Nephron progenitor cell (in vitro differentiated cells): ENCODE measurements at regions not wholly inside any gene's neighbourhood (a gene's known extent, or its start where the extent isn't known, plus 50 kb on each side); places are given as distances from the start of the nearest gene placed in this dataset.

ENCODE experiments used
- DNase-seq: peaks from one replicate; pipeline ENCODE4 v3.0.0; 2021
- H3K27ac Mint-ChIP-seq: 2 replicates; pipeline ENCODE4 v1.8.0; 2021; ENCODE audit warnings: mild to moderate bottlenecking, moderate library complexity, mixed read lengths
- H3K27me3 Mint-ChIP-seq: 2 replicates; pipeline ENCODE4 v1.8.0; 2021; ENCODE audit warnings: mild to moderate bottlenecking, low read depth, mixed read lengths; ENCODE audit not compliant: poor library complexity
- H3K36me3 Mint-ChIP-seq: 2 replicates; pipeline ENCODE4 v1.8.0; 2021; ENCODE audit warnings: low read depth, mixed read lengths
- H3K4me1 Mint-ChIP-seq: 2 replicates; pipeline ENCODE4 v1.8.0; 2021; ENCODE audit warnings: mixed read lengths
- H3K4me3 Mint-ChIP-seq: 2 replicates; pipeline ENCODE4 v1.8.0; 2021; ENCODE audit warnings: mild to moderate bottlenecking, moderate library complexity, mixed read lengths
- H3K9me3 Mint-ChIP-seq: 2 replicates; pipeline ENCODE4 v1.8.0; 2021; ENCODE audit warnings: mild to moderate bottlenecking, moderate library complexity, mixed read lengths
- CTCF ChIP-seq: fragments of 200-600 bp; sonication (generic); IDR thresholded peaks from 2 replicates; pipeline ENCODE4 v1.5.0; 2021; ENCODE audit warnings: antibody characterized with exemption

GRCh38 chr5:155728857-155729683 is 597.9 kb upstream of the SGCD start:
- Mint-ChIP-seq H3K27ac (no peak overlapping the region), H3K4me1 (peaks cover 6% of the 10 kb centered on the region), H3K27me3 (peaks cover 95% of the 10 kb centered on the region), H3K9me3 (no peaks in the 10 kb centered on the region), H3K36me3 (no peaks in the 10 kb centered on the region), H3K4me3 (peak overlapping the region; percentile 67)
- no peak for TF ChIP-seq CTCF
- DNase-seq = peak; percentile 34

- DNase-seq = peak; percentile 10
Measured at GRCh38 chr5:155729684-155730059, 597.3 kb upstream of the SGCD start.

GRCh38 chr5:155732587-155733376 is 594.2 kb upstream of the SGCD start:
- H3K4me1 Mint-ChIP-seq = peaks cover 6% of the 10 kb centered on the region
- no peak for DNase-seq
- H3K27me3 Mint-ChIP-seq = peaks cover 89% of the 10 kb centered on the region
- no peak for TF ChIP-seq CTCF
- H3K36me3 Mint-ChIP-seq = no peaks in the 10 kb centered on the region
- H3K27ac Mint-ChIP-seq = no peak overlapping the region
- H3K9me3 Mint-ChIP-seq = no peaks in the 10 kb centered on the region
- no peak overlapping the region for H3K4me3 Mint-ChIP-seq

More at GRCh38 chr5:155729684-155730059, 597.3 kb upstream of the SGCD start:
- Mint-ChIP-seq H3K27me3 (peaks cover 96% of the 10 kb centered on the region), H3K9me3 (no peaks in the 10 kb centered on the region), H3K4me3 (no peak overlapping the region), H3K4me1 (peaks cover 6% of the 10 kb centered on the region), H3K36me3 (no peaks in the 10 kb centered on the region), H3K27ac (no peak overlapping the region)
- TF ChIP-seq CTCF = no peak

GRCh38 chr5:155733935-155734334 is 593.0 kb upstream of the SGCD start:
- no peaks in the 10 kb centered on the region for H3K36me3 Mint-ChIP-seq
- no peak for TF ChIP-seq CTCF
- H3K27me3 Mint-ChIP-seq = peaks cover 85% of the 10 kb centered on the region
- no peak overlapping the region for H3K27ac Mint-ChIP-seq
- peaks cover 5% of the 10 kb centered on the region for H3K4me1 Mint-ChIP-seq
- H3K4me3 Mint-ChIP-seq = no peak overlapping the region
- no peaks in the 10 kb centered on the region for H3K9me3 Mint-ChIP-seq
- no peak for DNase-seq

GRCh38 chr5:155735388-155735787 is 591.6 kb upstream of the SGCD start:
- H3K27ac Mint-ChIP-seq = no peak overlapping the region
- no peak overlapping the region for H3K4me3 Mint-ChIP-seq
- no peaks in the 10 kb centered on the region for H3K36me3 Mint-ChIP-seq
- H3K4me1 Mint-ChIP-seq = no peaks in the 10 kb centered on the region
- H3K9me3 Mint-ChIP-seq = no peaks in the 10 kb centered on the region
- H3K27me3 Mint-ChIP-seq = peaks cover 70% of the 10 kb centered on the region
- no peak for DNase-seq
- TF ChIP-seq CTCF = no peak
